CD4-positive, alpha-beta T cell (primary cell): ENCODE measurements at regions not wholly inside any gene's neighbourhood (a gene's known extent, or its start where the extent isn't known, plus 50 kb on each side); places are given as distances from the start of the nearest gene placed in this dataset.

Source experiments
- ATAC-seq: fragments of 200-7000 bp; cut with Tn5 transposase; one replicate; pipeline ENCODE4 v1.10.0; 2022; ENCODE audit warnings: mild to moderate bottlenecking; ENCODE audit not compliant: poor library complexity
- CTCF ChIA-PET: fragments of 350-600 bp; sonication (Branson Sonifier 250); formaldehyde crosslinking; loops from one replicate; lab custom pipeline; 2021; ENCODE audit warnings: antibody characterized with exemption, inconsistent platforms; lab: Charles Lee
- POLR2A ChIA-PET: fragments of 350-600 bp; sonication (Branson Sonifier 250); formaldehyde crosslinking; loops from one replicate; lab custom pipeline; 2021; ENCODE audit warnings: antibody characterized with exemption, inconsistent platforms; lab: Charles Lee
- DNase-seq, 14 experiments: peaks; one replicate each; pipeline ENCODE4 v3.0.0-alpha.2; 2013 to 2020; ENCODE audit warnings: mixed read lengths in 2 of 14
- H3K27ac ChIP-seq, 2 donors: one replicate each; pipeline versions ENCODE4 v1.5.1 to v1.7.0; 2013; ENCODE audit warnings: low read length in 2 of 2, low read depth in 1 of 2, mild to moderate bottlenecking in 1 of 2
- H3K27me3 ChIP-seq, 2 experiments: 1 replicate in 1 of 2; 2 replicates in 1 of 2; pipeline versions ENCODE4 v1.6.1 to v1.7.0; 2013; ENCODE audit warnings: low read length in 2 of 2, control low read depth in 1 of 2, mild to moderate bottlenecking in 1 of 2, moderate library complexity in 1 of 2; ENCODE audit not compliant: insufficient read depth in 2 of 2, control insufficient read depth in 1 of 2
- H3K36me3 ChIP-seq: one replicate; pipeline ENCODE4 v1.6.1; 2013; ENCODE audit warnings: low read length, control low read depth; ENCODE audit not compliant: insufficient read depth
- H3K4me1 ChIP-seq: one replicate; pipeline ENCODE4 v1.6.1; 2013; ENCODE audit warnings: low read length, control low read depth; ENCODE audit not compliant: insufficient read depth
- H3K4me3 ChIP-seq: one replicate; pipeline ENCODE4 v1.5.1; 2013; ENCODE audit warnings: mild to moderate bottlenecking, low read length, moderate library complexity
- H3K9me3 ChIP-seq, 2 experiments: 1 replicate in 1 of 2; 2 replicates in 1 of 2; pipeline versions ENCODE4 v1.6.1 to v1.7.0; 2013; ENCODE audit warnings: low read length in 2 of 2, mild to moderate bottlenecking in 2 of 2, control low read depth in 1 of 2, moderate library complexity in 1 of 2; ENCODE audit not compliant: control insufficient read depth in 1 of 2, insufficient read depth in 1 of 2
- H3K27ac Mint-ChIP-seq: one replicate; pipeline ENCODE4 v1.8.0; 2020; ENCODE audit warnings: mixed read lengths
- H3K27me3 Mint-ChIP-seq: one replicate; pipeline ENCODE4 v1.8.0; 2021; ENCODE audit warnings: mixed read lengths
- H3K36me3 Mint-ChIP-seq: one replicate; pipeline ENCODE4 v1.8.0; 2021; ENCODE audit warnings: low read depth, mixed read lengths
- H3K4me1 Mint-ChIP-seq: one replicate; pipeline ENCODE4 v1.8.0; 2021; ENCODE audit warnings: low read depth, mixed read lengths
- H3K4me3 Mint-ChIP-seq: one replicate; pipeline ENCODE4 v1.8.0; 2020; ENCODE audit warnings: mild to moderate bottlenecking, mixed read lengths
- H3K9me3 Mint-ChIP-seq: one replicate; pipeline ENCODE4 v1.8.0; 2020; ENCODE audit warnings: mixed read lengths
- intact Hi-C, 2 experiments: fragments of 100-400 bp; cut with DNase I in 1 of 2; cut with micrococcal nuclease in 1 of 2; formaldehyde crosslinking; loops; one replicate each; pipeline versions ENCODE4 v1.15.1 to v1.9.0; 2023 to 2025; cut with DNase I, micrococcal nuclease
- TF ChIP-seq, protein P1 (sequence below): fragments of 200-600 bp; IDR thresholded peaks from one replicate; pipeline ENCODE4 v1.8.0; 2022; ENCODE audit warnings: antibody characterized with exemption, mild to moderate bottlenecking

DNA sequence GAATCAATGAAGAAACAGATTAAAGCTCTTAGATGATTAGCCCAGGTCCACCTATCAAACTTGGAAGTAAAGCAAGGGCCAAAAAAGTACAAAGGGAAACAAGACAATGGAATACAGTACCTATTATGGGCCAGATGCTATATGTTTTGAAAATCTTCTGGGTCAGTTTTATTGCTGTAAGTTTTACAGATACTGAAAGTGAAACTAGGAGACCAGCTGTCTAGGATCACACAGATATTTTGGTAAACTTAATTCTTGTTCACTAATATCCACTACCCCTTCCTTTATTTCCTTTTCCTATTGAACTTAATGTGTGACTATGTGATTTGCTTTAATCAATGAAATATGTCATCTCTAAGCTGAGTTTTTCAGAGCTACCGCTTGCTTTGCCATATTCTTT lies 505.4 kb upstream of the PITX2 start:
- CTCF ChIA-PET: no interaction called here
- TF ChIP-seq, protein P1, sequence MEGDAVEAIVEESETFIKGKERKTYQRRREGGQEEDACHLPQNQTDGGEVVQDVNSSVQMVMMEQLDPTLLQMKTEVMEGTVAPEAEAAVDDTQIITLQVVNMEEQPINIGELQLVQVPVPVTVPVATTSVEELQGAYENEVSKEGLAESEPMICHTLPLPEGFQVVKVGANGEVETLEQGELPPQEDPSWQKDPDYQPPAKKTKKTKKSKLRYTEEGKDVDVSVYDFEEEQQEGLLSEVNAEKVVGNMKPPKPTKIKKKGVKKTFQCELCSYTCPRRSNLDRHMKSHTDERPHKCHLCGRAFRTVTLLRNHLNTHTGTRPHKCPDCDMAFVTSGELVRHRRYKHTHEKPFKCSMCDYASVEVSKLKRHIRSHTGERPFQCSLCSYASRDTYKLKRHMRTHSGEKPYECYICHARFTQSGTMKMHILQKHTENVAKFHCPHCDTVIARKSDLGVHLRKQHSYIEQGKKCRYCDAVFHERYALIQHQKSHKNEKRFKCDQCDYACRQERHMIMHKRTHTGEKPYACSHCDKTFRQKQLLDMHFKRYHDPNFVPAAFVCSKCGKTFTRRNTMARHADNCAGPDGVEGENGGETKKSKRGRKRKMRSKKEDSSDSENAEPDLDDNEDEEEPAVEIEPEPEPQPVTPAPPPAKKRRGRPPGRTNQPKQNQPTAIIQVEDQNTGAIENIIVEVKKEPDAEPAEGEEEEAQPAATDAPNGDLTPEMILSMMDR: no peak
- no peak overlapping the region for H3K4me3 ChIP-seq
- Mint-ChIP-seq H3K9me3 (peaks cover 7% of the 10 kb centered on the region), H3K36me3 (no peaks in the 10 kb centered on the region), H3K4me1 (no peaks in the 10 kb centered on the region), H3K4me3 (no peak overlapping the region), H3K27me3 (no peaks in the 10 kb centered on the region), H3K27ac (no peak overlapping the region)
- no peak for DNase-seq
- POLR2A ChIA-PET: no interaction called here
- H3K9me3 ChIP-seq: no peaks in the 10 kb centered on the region
- no peaks in the 10 kb centered on the region for H3K36me3 ChIP-seq
- H3K4me1 ChIP-seq: no peaks in the 10 kb centered on the region
- no peak for ATAC-seq
- H3K27ac ChIP-seq: no peak overlapping the region
- no peaks in the 10 kb centered on the region for H3K27me3 ChIP-seq
- intact Hi-C loops: no loop called here

DNA sequence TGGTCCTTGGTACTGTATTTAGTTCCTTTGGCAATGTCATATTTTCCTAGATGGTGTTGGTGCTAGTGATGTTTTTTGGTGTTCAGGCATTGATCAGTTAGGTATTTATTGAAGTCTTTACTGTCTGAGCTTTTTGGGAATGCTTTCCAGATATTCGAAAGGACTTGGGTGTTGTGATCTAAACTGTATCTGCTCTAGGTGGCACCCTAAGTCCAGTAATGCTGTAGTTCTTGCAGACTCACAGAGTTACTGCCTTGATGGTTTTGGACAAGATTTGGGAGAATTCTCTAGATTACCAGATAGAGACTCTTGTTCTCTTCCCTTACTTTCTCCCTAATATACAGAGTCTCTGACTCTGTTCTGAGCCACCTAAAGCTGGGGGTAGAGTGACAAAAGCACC lies 513.6 kb upstream of the PITX2 start:
- TF ChIP-seq, protein P1: no peak
- ChIA-PET CTCF (no interaction called here), POLR2A (no interaction called here)
- H3K9me3 Mint-ChIP-seq: peaks cover 4% of the 10 kb centered on the region
- H3K4me1 ChIP-seq: no peaks in the 10 kb centered on the region
- H3K27ac Mint-ChIP-seq: no peak overlapping the region
- ATAC-seq (no peak), DNase-seq (no peak)
- intact Hi-C loops: no loop called here
- no peaks in the 10 kb centered on the region for H3K36me3 Mint-ChIP-seq
- no peaks in the 10 kb centered on the region for H3K36me3 ChIP-seq
- H3K4me3 Mint-ChIP-seq: no peak overlapping the region
- peaks cover 0 to 9% of the 10 kb centered on the region in 2 experiments for H3K9me3 ChIP-seq
- no peaks in the 10 kb centered on the region for H3K27me3 Mint-ChIP-seq
- no peak overlapping the region for H3K4me3 ChIP-seq
- no peaks in the 10 kb centered on the region for H3K4me1 Mint-ChIP-seq
- no peaks in the 10 kb centered on the region for H3K27me3 ChIP-seq
- no peak overlapping the region for H3K27ac ChIP-seq

DNA sequence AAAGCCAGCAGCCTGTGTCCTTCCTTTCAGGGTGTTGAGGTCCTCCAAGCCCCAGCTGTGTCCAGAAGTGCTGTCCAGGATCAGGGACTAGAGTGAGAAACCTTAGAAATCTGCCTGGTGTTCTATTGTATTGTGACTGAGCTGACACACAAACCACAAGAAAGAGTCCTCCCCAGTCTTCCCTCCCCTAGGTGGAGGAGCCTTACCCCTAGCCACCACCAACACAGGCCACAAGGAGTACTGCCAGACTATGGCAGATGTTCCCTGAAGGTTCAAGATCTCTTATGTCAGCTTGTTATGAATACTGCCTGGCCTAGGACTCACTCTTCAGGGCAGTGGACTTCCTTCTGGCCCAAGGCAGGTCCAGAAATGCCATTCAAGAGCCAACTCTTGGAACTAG lies 514.1 kb upstream of the PITX2 start:
- CTCF ChIA-PET: no interaction called here
- Mint-ChIP-seq H3K9me3 (peaks cover 4% of the 10 kb centered on the region), H3K4me3 (no peak overlapping the region), H3K27me3 (no peaks in the 10 kb centered on the region), H3K4me1 (no peaks in the 10 kb centered on the region), H3K27ac (no peak overlapping the region), H3K36me3 (no peaks in the 10 kb centered on the region)
- DNase-seq: no peak
- POLR2A ChIA-PET: no interaction called here
- intact Hi-C loops: no loop called here
- peaks cover 0 to 9% of the 10 kb centered on the region in 2 experiments for H3K9me3 ChIP-seq
- TF ChIP-seq, protein P1: no peak
- no peak for ATAC-seq
- H3K4me3 ChIP-seq: no peak overlapping the region
- H3K36me3 ChIP-seq: no peaks in the 10 kb centered on the region
- no peak overlapping the region for H3K27ac ChIP-seq
- no peaks in the 10 kb centered on the region for H3K4me1 ChIP-seq
- H3K27me3 ChIP-seq: no peaks in the 10 kb centered on the region
